ENCODE measurements at regions not wholly inside any gene's neighbourhood (a gene's known extent, or its start where the extent isn't known, plus 50 kb on each side); places are given as distances from the start of the nearest gene placed in this dataset.

GRCh38 chr7:106382929-106383328 lies 98.1 kb upstream of the NAMPT start:
- Histone ChIP-seq H3K27me3 (ENCODE audit: control insufficient read depth in 2 of 2, insufficient read depth in 2 of 2, low read length in 2 of 2) (no peaks in the 10 kb centered on the region), H3K36me3 (ENCODE audit: control insufficient read depth in 2 of 3, insufficient read depth in 3 of 3, low read length in 3 of 3) (no peaks in the 10 kb centered on the region), H3K27ac (ENCODE audit: low read depth, low read length) (no peak overlapping the region), H3K9me3 (ENCODE audit: control insufficient read depth in 2 of 3, low read length in 3 of 3) (no peaks in the 10 kb centered on the region), H3K4me3 (ENCODE audit: low read length) (no peak overlapping the region), H3K4me1 (ENCODE audit: control insufficient read depth in 2 of 2, insufficient read depth in 2 of 2, low read length in 2 of 2) (no peaks in the 10 kb centered on the region)
- Mint-ChIP-seq H3K27ac (no peak overlapping the region), H3K4me3 (no peak overlapping the region), H3K4me1 (peaks cover 0 to 2% (median 0%) of the 10 kb centered on the region in 7 donors), H3K27me3 (peaks cover 0 to 6% (median 3%) of the 10 kb centered on the region in 5 donors), H3K9me3 (no peaks in the 10 kb centered on the region), H3K36me3 (no peaks in the 10 kb centered on the region)
- ChIA-PET POLR2A (no interaction called here), CTCF (no interaction called here)
- intact Hi-C loops (cut with micrococcal nuclease) = no loop called here
- DNase-seq = no peak
- ATAC-seq = no peak

- no peak overlapping the region for H3K4me3 ChIP-seq (ENCODE audit: low read length)
- ChIA-PET CTCF (no interaction called here), POLR2A (no interaction called here)
- H3K27ac ChIP-seq (ENCODE audit: low read depth, low read length) = no peak overlapping the region
- Mint-ChIP-seq H3K9me3 (no peaks in the 10 kb centered on the region), H3K27ac (no peak overlapping the region), H3K27me3 (peaks cover 0 to 6% (median 3%) of the 10 kb centered on the region in 5 donors), H3K4me1 (peaks cover 0 to 8% (median 0%) of the 10 kb centered on the region in 7 donors), H3K36me3 (no peaks in the 10 kb centered on the region), H3K4me3 (no peak overlapping the region)
- H3K36me3 ChIP-seq (ENCODE audit: control insufficient read depth in 2 of 3, insufficient read depth in 3 of 3, low read length in 3 of 3) = no peaks in the 10 kb centered on the region
- H3K9me3 ChIP-seq (ENCODE audit: control insufficient read depth in 2 of 3, low read length in 3 of 3) = no peaks in the 10 kb centered on the region
- no peaks in the 10 kb centered on the region for H3K27me3 ChIP-seq (ENCODE audit: control insufficient read depth in 2 of 2, insufficient read depth in 2 of 2, low read length in 2 of 2)
- no peak for DNase-seq
- H3K4me1 ChIP-seq (ENCODE audit: control insufficient read depth in 2 of 2, insufficient read depth in 2 of 2, low read length in 2 of 2) = no peaks in the 10 kb centered on the region
- no peak for ATAC-seq
- intact Hi-C loops (cut with micrococcal nuclease) = no loop called here
These were observed 97.3 kb upstream of the NAMPT start for GRCh38 chr7:106382129-106382528.

GRCh38 chr7:106381252-106381651 lies 96.5 kb upstream of the NAMPT start:
- DNase-seq (no peak), ATAC-seq (no peak)
- no peaks in the 10 kb centered on the region for H3K9me3 Mint-ChIP-seq
- peaks cover 0 to 8% (median 0%) of the 10 kb centered on the region in 7 donors for H3K4me1 Mint-ChIP-seq
- ChIA-PET CTCF (no interaction called here), POLR2A (interaction anchor here (0.5 kb wide), 1 partner anchor 1937 kb away, joined by 3 read pairs; no protein-coding TSS in a partner anchor)
- intact Hi-C loops (cut with micrococcal nuclease) = no loop called here
- no peaks in the 10 kb centered on the region for H3K36me3 ChIP-seq (ENCODE audit: control insufficient read depth in 2 of 3, insufficient read depth in 3 of 3, low read length in 3 of 3)
- H3K4me3 Mint-ChIP-seq = no peak overlapping the region
- no peaks in the 10 kb centered on the region for H3K9me3 ChIP-seq (ENCODE audit: control insufficient read depth in 2 of 3, low read length in 3 of 3)
- no peak overlapping the region for H3K27ac Mint-ChIP-seq
- H3K27ac ChIP-seq (ENCODE audit: low read depth, low read length) = no peak overlapping the region
- no peaks in the 10 kb centered on the region for H3K4me1 ChIP-seq (ENCODE audit: control insufficient read depth in 2 of 2, insufficient read depth in 2 of 2, low read length in 2 of 2)
- peaks cover 0 to 6% (median 3%) of the 10 kb centered on the region in 5 donors for H3K27me3 Mint-ChIP-seq
- no peak overlapping the region for H3K4me3 ChIP-seq (ENCODE audit: low read length)
- no peaks in the 10 kb centered on the region for H3K27me3 ChIP-seq (ENCODE audit: control insufficient read depth in 2 of 2, insufficient read depth in 2 of 2, low read length in 2 of 2)
- no peaks in the 10 kb centered on the region for H3K36me3 Mint-ChIP-seq

GRCh38 chr7:106377847-106378361 lies 93.1 kb upstream of the NAMPT start:
- no peak for ATAC-seq
- Histone ChIP-seq H3K27ac (ENCODE audit: low read depth, low read length) (no peak overlapping the region), H3K4me3 (ENCODE audit: low read length) (no peak overlapping the region), H3K4me1 (ENCODE audit: control insufficient read depth in 2 of 2, insufficient read depth in 2 of 2, low read length in 2 of 2) (no peaks in the 10 kb centered on the region), H3K27me3 (ENCODE audit: control insufficient read depth in 2 of 2, insufficient read depth in 2 of 2, low read length in 2 of 2) (no peaks in the 10 kb centered on the region), H3K9me3 (ENCODE audit: control insufficient read depth in 2 of 3, low read length in 3 of 3) (no peaks in the 10 kb centered on the region), H3K36me3 (ENCODE audit: control insufficient read depth in 2 of 3, insufficient read depth in 3 of 3, low read length in 3 of 3) (no peaks in the 10 kb centered on the region)
- Mint-ChIP-seq H3K4me3 (no peak overlapping the region), H3K4me1 (peaks cover 0 to 8% (median 0%) of the 10 kb centered on the region in 7 donors), H3K9me3 (no peaks in the 10 kb centered on the region), H3K27ac (no peak overlapping the region), H3K36me3 (no peaks in the 10 kb centered on the region), H3K27me3 (peaks cover 0 to 6% (median 3%) of the 10 kb centered on the region in 5 donors)
- DNase-seq = no peak
- POLR2A ChIA-PET = no interaction called here
- intact Hi-C loops (cut with micrococcal nuclease) = no loop called here
- CTCF ChIA-PET = no interaction called here

GRCh38 chr7:106376026-106376799 lies 91.4 kb upstream of the NAMPT start:
- DNase-seq (no peak), ATAC-seq (no peak)
- no peaks in the 10 kb centered on the region for H3K36me3 Mint-ChIP-seq
- Histone ChIP-seq H3K9me3 (ENCODE audit: control insufficient read depth in 2 of 3, low read length in 3 of 3) (no peaks in the 10 kb centered on the region), H3K36me3 (ENCODE audit: control insufficient read depth in 2 of 3, insufficient read depth in 3 of 3, low read length in 3 of 3) (no peaks in the 10 kb centered on the region), H3K27me3 (ENCODE audit: control insufficient read depth in 2 of 2, insufficient read depth in 2 of 2, low read length in 2 of 2) (no peaks in the 10 kb centered on the region), H3K4me1 (ENCODE audit: control insufficient read depth in 2 of 2, insufficient read depth in 2 of 2, low read length in 2 of 2) (no peaks in the 10 kb centered on the region), H3K27ac (ENCODE audit: low read depth, low read length) (no peak overlapping the region), H3K4me3 (ENCODE audit: low read length) (no peak overlapping the region)
- peaks cover 0 to 6% (median 0%) of the 10 kb centered on the region in 5 donors for H3K27me3 Mint-ChIP-seq
- intact Hi-C loops (cut with micrococcal nuclease) = no loop called here
- H3K9me3 Mint-ChIP-seq = no peaks in the 10 kb centered on the region
- ChIA-PET CTCF (no interaction called here), POLR2A (no interaction called here)
- H3K4me3 Mint-ChIP-seq = no peak overlapping the region
- peaks cover 0 to 8% (median 0%) of the 10 kb centered on the region in 7 donors for H3K4me1 Mint-ChIP-seq
- H3K27ac Mint-ChIP-seq = no peak overlapping the region

GRCh38 chr7:106375499-106375898 lies 90.7 kb upstream of the NAMPT start:
- no peak for ATAC-seq
- no peaks in the 10 kb centered on the region for H3K9me3 Mint-ChIP-seq
- CTCF ChIA-PET = no interaction called here
- no peaks in the 10 kb centered on the region for H3K9me3 ChIP-seq (ENCODE audit: control insufficient read depth in 2 of 3, low read length in 3 of 3)
- H3K4me3 Mint-ChIP-seq = no peak overlapping the region
- H3K36me3 ChIP-seq (ENCODE audit: control insufficient read depth in 2 of 3, insufficient read depth in 3 of 3, low read length in 3 of 3) = no peaks in the 10 kb centered on the region
- H3K27me3 Mint-ChIP-seq = peaks cover 0 to under 1% (median 0%) of the 10 kb centered on the region in 5 donors
- H3K27ac Mint-ChIP-seq = no peak overlapping the region
- no peaks in the 10 kb centered on the region for H3K36me3 Mint-ChIP-seq
- no peak overlapping the region for H3K4me3 ChIP-seq (ENCODE audit: low read length)
- intact Hi-C loops (cut with micrococcal nuclease) = no loop called here
- POLR2A ChIA-PET = no interaction called here
- H3K4me1 Mint-ChIP-seq = peaks cover 0 to 8% (median 0%) of the 10 kb centered on the region in 7 donors
- no peaks in the 10 kb centered on the region for H3K27me3 ChIP-seq (ENCODE audit: control insufficient read depth in 2 of 2, insufficient read depth in 2 of 2, low read length in 2 of 2)
- no peak for DNase-seq
- no peak overlapping the region for H3K27ac ChIP-seq (ENCODE audit: low read depth, low read length)
- H3K4me1 ChIP-seq (ENCODE audit: control insufficient read depth in 2 of 2, insufficient read depth in 2 of 2, low read length in 2 of 2) = no peaks in the 10 kb centered on the region

GRCh38 chr7:106374437-106374836 lies 89.7 kb upstream of the NAMPT start:
- Histone ChIP-seq H3K4me3 (ENCODE audit: low read length) (no peak overlapping the region), H3K4me1 (ENCODE audit: control insufficient read depth in 2 of 2, insufficient read depth in 2 of 2, low read length in 2 of 2) (no peaks in the 10 kb centered on the region), H3K36me3 (ENCODE audit: control insufficient read depth in 2 of 3, insufficient read depth in 3 of 3, low read length in 3 of 3) (no peaks in the 10 kb centered on the region), H3K27ac (ENCODE audit: low read depth, low read length) (no peak overlapping the region), H3K9me3 (ENCODE audit: control insufficient read depth in 2 of 3, low read length in 3 of 3) (no peaks in the 10 kb centered on the region), H3K27me3 (ENCODE audit: control insufficient read depth in 2 of 2, insufficient read depth in 2 of 2, low read length in 2 of 2) (no peaks in the 10 kb centered on the region)
- Mint-ChIP-seq H3K36me3 (no peaks in the 10 kb centered on the region), H3K4me1 (peaks cover 0 to 12% (median 0%) of the 10 kb centered on the region in 7 donors), H3K9me3 (no peaks in the 10 kb centered on the region), H3K27ac (no peak overlapping the region), H3K4me3 (no peak overlapping the region), H3K27me3 (no peaks in the 10 kb centered on the region)
- ATAC-seq (no peak), DNase-seq (no peak)
- CTCF ChIA-PET = no interaction called here
- intact Hi-C loops (cut with micrococcal nuclease) = no loop called here
- POLR2A ChIA-PET = no interaction called here

Measured in naive thymus-derived CD4-positive, alpha-beta T cell (primary cell).